ENCODE measurements at regions not wholly inside any gene's neighbourhood (a gene's known extent, or its start where the extent isn't known, plus 50 kb on each side); places are given as distances from the start of the nearest gene placed in this dataset.

DNA sequence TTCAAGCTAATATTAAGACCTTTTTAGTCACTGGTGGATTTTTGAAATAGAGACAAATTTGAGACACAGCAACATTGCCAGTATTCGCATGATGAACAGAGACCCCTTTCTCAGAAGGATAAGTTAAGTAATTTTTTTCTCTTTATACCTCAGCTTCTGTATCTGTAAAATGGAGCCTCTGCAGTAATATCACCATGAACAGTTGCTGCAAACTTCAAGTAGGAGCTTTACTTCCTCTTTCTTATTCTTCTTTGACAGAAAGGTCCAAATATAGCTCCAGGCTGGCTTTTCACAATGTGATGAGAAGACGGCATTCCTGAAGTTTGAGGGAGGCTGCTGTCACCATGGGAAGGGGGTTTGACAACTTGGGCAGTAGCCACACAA is 158.7 kb downstream of the TDRD15 start (continued):
- TF ChIP-seq, protein P1, sequence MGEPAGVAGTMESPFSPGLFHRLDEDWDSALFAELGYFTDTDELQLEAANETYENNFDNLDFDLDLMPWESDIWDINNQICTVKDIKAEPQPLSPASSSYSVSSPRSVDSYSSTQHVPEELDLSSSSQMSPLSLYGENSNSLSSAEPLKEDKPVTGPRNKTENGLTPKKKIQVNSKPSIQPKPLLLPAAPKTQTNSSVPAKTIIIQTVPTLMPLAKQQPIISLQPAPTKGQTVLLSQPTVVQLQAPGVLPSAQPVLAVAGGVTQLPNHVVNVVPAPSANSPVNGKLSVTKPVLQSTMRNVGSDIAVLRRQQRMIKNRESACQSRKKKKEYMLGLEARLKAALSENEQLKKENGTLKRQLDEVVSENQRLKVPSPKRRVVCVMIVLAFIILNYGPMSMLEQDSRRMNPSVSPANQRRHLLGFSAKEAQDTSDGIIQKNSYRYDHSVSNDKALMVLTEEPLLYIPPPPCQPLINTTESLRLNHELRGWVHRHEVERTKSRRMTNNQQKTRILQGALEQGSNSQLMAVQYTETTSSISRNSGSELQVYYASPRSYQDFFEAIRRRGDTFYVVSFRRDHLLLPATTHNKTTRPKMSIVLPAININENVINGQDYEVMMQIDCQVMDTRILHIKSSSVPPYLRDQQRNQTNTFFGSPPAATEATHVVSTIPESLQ (CRISPR knock-in tag; conservative IDR thresholded peaks at IDR 0.05), result no peak
- TF ChIP-seq ZNF619 (CRISPR knock-in tag; IDR thresholded peaks at IDR 0.05), result no peak
- TF ChIP-seq KAT2B (IDR thresholded peaks at IDR 0.05; ENCODE audit: borderline replicate concordance, low read depth, low read length), result no peak
- TF ChIP-seq, protein P2, sequence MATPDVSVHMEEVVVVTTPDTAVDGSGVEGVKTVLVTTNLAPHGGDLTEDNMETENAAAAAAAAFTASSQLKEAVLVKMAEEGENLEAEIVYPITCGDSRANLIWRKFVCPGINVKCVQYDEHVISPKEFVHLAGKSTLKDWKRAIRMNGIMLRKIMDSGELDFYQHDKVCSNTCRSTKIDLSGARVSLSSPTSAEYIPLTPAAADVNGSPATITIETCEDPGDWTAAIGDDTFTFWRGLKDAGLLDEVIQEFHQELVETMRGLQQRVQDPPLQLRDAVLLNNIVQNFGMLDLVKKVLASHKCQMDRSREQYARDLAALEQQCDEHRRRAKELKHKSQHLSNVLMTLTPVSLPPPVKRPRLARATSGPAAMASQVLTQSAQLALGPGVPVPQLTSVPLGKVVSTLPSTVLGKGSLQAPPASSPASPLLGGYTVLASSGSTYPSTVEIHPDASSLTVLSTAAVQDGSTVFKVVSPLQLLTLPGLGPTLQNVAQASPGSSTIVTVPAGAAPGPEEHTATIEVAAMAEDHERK (CRISPR knock-in tag; IDR thresholded peaks at IDR 0.05; ENCODE audit: low read depth), result no peak
- no peak for TF ChIP-seq ZNF317 (CRISPR knock-in tag; IDR thresholded peaks at IDR 0.05)
- no peak for TF ChIP-seq ZNF629 (CRISPR knock-in tag; conservative IDR thresholded peaks at IDR 0.05)
- TF ChIP-seq, protein P3, sequence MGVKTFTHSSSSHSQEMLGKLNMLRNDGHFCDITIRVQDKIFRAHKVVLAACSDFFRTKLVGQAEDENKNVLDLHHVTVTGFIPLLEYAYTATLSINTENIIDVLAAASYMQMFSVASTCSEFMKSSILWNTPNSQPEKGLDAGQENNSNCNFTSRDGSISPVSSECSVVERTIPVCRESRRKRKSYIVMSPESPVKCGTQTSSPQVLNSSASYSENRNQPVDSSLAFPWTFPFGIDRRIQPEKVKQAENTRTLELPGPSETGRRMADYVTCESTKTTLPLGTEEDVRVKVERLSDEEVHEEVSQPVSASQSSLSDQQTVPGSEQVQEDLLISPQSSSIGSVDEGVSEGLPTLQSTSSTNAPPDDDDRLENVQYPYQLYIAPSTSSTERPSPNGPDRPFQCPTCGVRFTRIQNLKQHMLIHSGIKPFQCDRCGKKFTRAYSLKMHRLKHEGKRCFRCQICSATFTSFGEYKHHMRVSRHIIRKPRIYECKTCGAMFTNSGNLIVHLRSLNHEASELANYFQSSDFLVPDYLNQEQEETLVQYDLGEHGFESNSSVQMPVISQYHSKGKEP (CRISPR knock-in tag; IDR thresholded peaks at IDR 0.05), result no peak

DNA sequence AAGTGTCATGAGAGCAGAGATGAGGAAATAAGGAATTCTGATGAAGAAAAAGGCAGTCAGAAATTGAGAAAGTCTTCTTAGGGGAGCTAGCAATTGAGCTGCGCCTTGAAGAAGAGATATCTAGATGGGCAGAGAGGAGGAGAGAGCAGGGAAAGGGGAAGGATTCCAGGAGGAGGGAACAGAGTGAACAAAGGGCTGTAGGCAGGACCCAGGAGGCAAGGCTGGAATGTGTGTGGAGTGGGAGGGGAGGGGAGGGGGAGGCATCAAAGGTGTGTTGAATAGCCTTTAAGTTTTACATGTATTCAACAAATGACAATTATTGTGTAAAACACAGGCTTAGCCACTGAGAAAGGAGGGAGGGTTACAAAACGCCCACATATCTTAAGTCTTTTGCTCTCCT is 164.5 kb downstream of the TDRD15 start:
- in situ Hi-C loops (cut with HindIII; ENCODE audit: extremely low pct_ligation_motif_present, low pct_unique_long_range_greater_than_20kb) (no loop called here), intact Hi-C loops (cut with micrococcal nuclease; ENCODE audit: unreplicated experiment) (no loop called here)
- no peaks in the 10 kb centered on the region for H3K9me3 ChIP-seq (ENCODE audit: low read length)
- FAIRE-seq (no peak), ATAC-seq (no peak), DNase-seq (ENCODE audit: low spot score) (no peak)
- H3K79me2 ChIP-seq (ENCODE audit: insufficient read depth, low read length), result no peaks in the 10 kb centered on the region
- H3K4me2 ChIP-seq (ENCODE audit: low read depth, low read length), result no peak overlapping the region
- H3K4me3 ChIP-seq (replicated peaks in 1 of 3; ENCODE audit: insufficient read depth in 1 of 3, low read depth in 2 of 3, low read length in 3 of 3), result no peak overlapping the region
- H3K27ac ChIP-seq (ENCODE audit: extremely low read length, insufficient read depth, low read length), result no peak overlapping the region
- no TSS peak for BruUV-seq (replicated peaks)
- WGBS (ENCODE audit: low lambda C conversion rate), result 39% methylated on average over 2 of the region's 2 CpGs
- no peak overlapping the region for H2AFZ ChIP-seq (ENCODE audit: low read length)
- H4K20me1 ChIP-seq (ENCODE audit: insufficient read depth, low read length), result no peaks in the 10 kb centered on the region
- H3K27me3 ChIP-seq (ENCODE audit: control insufficient read depth in 1 of 2, insufficient read depth in 2 of 2, low read length in 2 of 2), result peaks cover 0 to 16% of the 10 kb centered on the region in 2 experiments; a peak in 1 of 5 replicates
- H3K36me3 ChIP-seq (replicated peaks in 1 of 2; ENCODE audit: control insufficient read depth in 1 of 2, insufficient read depth in 2 of 2, low read length in 2 of 2), result no peaks in the 10 kb centered on the region
- CTCF ChIA-PET (ENCODE audit: low intra/inter-chr PET ratio, low total read pairs), result no interaction called here
- POLR2A ChIA-PET, result no interaction called here
- H3K9ac ChIP-seq (ENCODE audit: insufficient read depth, low read depth, low read length), result no peak overlapping the region
- H3K4me1 ChIP-seq (ENCODE audit: insufficient read depth, low read length), result no peaks in the 10 kb centered on the region
- no peak for TF ChIP-seq KLF9 (CRISPR knock-in tag; IDR thresholded peaks at IDR 0.05; ENCODE audit: low read depth)
- TF ChIP-seq ZNF879 (CRISPR knock-in tag; IDR thresholded peaks at IDR 0.05), result no peak
- no peak for TF ChIP-seq MIER2 (CRISPR knock-in tag; IDR thresholded peaks at IDR 0.05)
- no peak for TF ChIP-seq NAIF1 (CRISPR knock-in tag; IDR thresholded peaks at IDR 0.05; ENCODE audit: borderline replicate concordance)
- TF ChIP-seq ATF7 (IDR thresholded peaks at IDR 0.05), result no peak
- no peak for TF ChIP-seq ATF7 (CRISPR knock-in tag; IDR thresholded peaks at IDR 0.05)

All from HepG2 (cell line).